Kidney (tissue), 13 donors: ENCODE measurements at regions not wholly inside any gene's neighbourhood (a gene's known extent, or its start where the extent isn't known, plus 50 kb on each side); places are given as distances from the start of the nearest gene placed in this dataset.
A peak's percentile ranks its signal among the peaks of the same experiment; 100 is the strongest.

Experiments
- DNase-seq, 5 donors: peaks; one replicate each; pipeline ENCODE4 v3.0.0-alpha.2; 2013 to 2020
- FAIRE-seq: peaks from 2 replicates; lab custom pipeline; 2012; peaks lifted over from hg19 to GRCh38; lab: Jason Lieb, UNC
- H3K27ac ChIP-seq, 2 donors: one replicate each; pipeline ENCODE4 v1.7.0; 2013; ENCODE audit warnings: low read depth in 2 of 2, low read length in 2 of 2, inconsistent platforms in 1 of 2
- H3K27me3 ChIP-seq: one replicate; pipeline ENCODE4 v1.7.1; 2013; ENCODE audit warnings: low read length, inconsistent platforms; ENCODE audit not compliant: control insufficient read depth, insufficient read depth
- H3K36me3 ChIP-seq, 3 donors: one replicate each; pipeline versions ENCODE4 v1.7.0 to v1.7.1; 2013; ENCODE audit warnings: low read length in 3 of 3, control low read depth in 1 of 3, inconsistent platforms in 1 of 3; ENCODE audit not compliant: insufficient read depth in 3 of 3, control insufficient read depth in 2 of 3
- H3K4me1 ChIP-seq, 3 donors: one replicate each; pipeline versions ENCODE4 v1.7.0 to v1.7.1; 2013; ENCODE audit warnings: low read length in 3 of 3, inconsistent platforms in 1 of 3, low read depth in 1 of 3; ENCODE audit not compliant: control insufficient read depth in 2 of 3, insufficient read depth in 2 of 3
- H3K4me3 ChIP-seq, 3 donors: one replicate each; pipeline versions ENCODE4 v1.7.0 to v1.8.1; 2013; ENCODE audit warnings: low read length in 3 of 3, control low read depth in 1 of 3, inconsistent platforms in 1 of 3
- H3K9ac ChIP-seq, 3 donors: one replicate each; pipeline versions ENCODE4 v1.7.0 to v1.7.1; 2013; ENCODE audit warnings: low read length in 3 of 3, control low read depth in 1 of 3, inconsistent platforms in 1 of 3
- H3K9me3 ChIP-seq, 3 donors: one replicate each; pipeline versions ENCODE4 v1.7.0 to v1.7.1; 2013; ENCODE audit warnings: low read length in 3 of 3, control low read depth in 1 of 3, inconsistent platforms in 1 of 3; ENCODE audit not compliant: control insufficient read depth in 2 of 3, insufficient read depth in 1 of 3
- CTCF ChIP-seq: IDR thresholded peaks from 3 replicates; pipeline ENCODE4 v1.5.1; 2012; ENCODE audit warnings: mild to moderate bottlenecking, moderate library complexity, borderline replicate concordance; ENCODE audit not compliant: insufficient read depth; ENCODE audit errors: extremely low read depth
- intact Hi-C: fragments of 100-400 bp; cut with DNase I; formaldehyde crosslinking; loops from one replicate; pipeline ENCODE4 v1.11.1; 2022
- donor health status: control.
- donor health status: control.
- donor health status: control.
- donor health status: control.
- donor health status: control.
- donor health status: DM: yes; HTN: yes; CAD: no.
- donor health status: Normal renal cell carcinoma (clear cell type).

GRCh38 chr1:234927312-234927970 lies 201.2 kb downstream of the TOMM20 start:
- H3K27me3 ChIP-seq: no peaks in the 10 kb centered on the region
- no peak for TF ChIP-seq CTCF
- FAIRE-seq: no peak
- peak overlapping the region; percentile 34 to 72 for H3K27ac ChIP-seq
- H3K36me3 ChIP-seq: no peaks in the 10 kb centered on the region
- peak in 2 of 5 donors; percentile 39 to 50 for DNase-seq
- intact Hi-C loops: no loop called here
- no peaks in the 10 kb centered on the region for H3K9me3 ChIP-seq
- peaks cover 4 to 25% (median 23%) of the 10 kb centered on the region in 3 donors for H3K4me1 ChIP-seq
- no peak overlapping the region for H3K4me3 ChIP-seq
- no peak overlapping the region for H3K9ac ChIP-seq

- Histone ChIP-seq H3K27me3 (no peaks in the 10 kb centered on the region), H3K4me1 (peaks cover 4 to 29% (median 23%) of the 10 kb centered on the region in 3 donors), H3K9ac (peak overlapping the region in 1 of 3 donors; percentile 16), H3K4me3 (no peak overlapping the region), H3K9me3 (no peaks in the 10 kb centered on the region), H3K27ac (peak overlapping the region; percentile 34 to 88), H3K36me3 (no peaks in the 10 kb centered on the region)
- intact Hi-C loops: no loop called here
- FAIRE-seq (no peak), DNase-seq (peak in 1 of 5 donors; percentile 49)
- TF ChIP-seq CTCF: no peak
Measured at GRCh38 chr1:234926559-234927311, 201.9 kb downstream of the TOMM20 start.

GRCh38 chr1:234926264-234926558 lies 202.4 kb downstream of the TOMM20 start:
- Histone ChIP-seq H3K4me3 (peak overlapping the region in 1 of 3 donors; percentile 38), H3K27me3 (no peaks in the 10 kb centered on the region), H3K9ac (peak overlapping the region in 2 of 3 donors; percentile 2 to 16), H3K36me3 (no peaks in the 10 kb centered on the region), H3K9me3 (no peaks in the 10 kb centered on the region), H3K4me1 (peaks cover 4 to 34% (median 23%) of the 10 kb centered on the region in 3 donors), H3K27ac (peak overlapping the region; percentile 10 to 88)
- TF ChIP-seq CTCF: no peak
- no peak for FAIRE-seq
- intact Hi-C loops: no loop called here
- peak in 1 of 5 donors; percentile 40 for DNase-seq
